ENCODE measurements at regions not wholly inside any gene's neighbourhood (a gene's known extent, or its start where the extent isn't known, plus 50 kb on each side); places are given as distances from the start of the nearest gene placed in this dataset.
"Not testable (repeated sequence)": the region's sequence is repeated elsewhere in the genome, so short reads cannot be mapped to it uniquely, and the experiment has no call there.

GRCh38 chr6:14757418-14757817 is 488.5 kb upstream of the JARID2 start:
- in situ Hi-C loops (cut with HindIII; ENCODE audit: low pct_unique_long_range_greater_than_20kb, low sequenced_read_pairs), result no loop called here
- no peak for DNase-seq (ENCODE audit: low read depth)

DNA sequence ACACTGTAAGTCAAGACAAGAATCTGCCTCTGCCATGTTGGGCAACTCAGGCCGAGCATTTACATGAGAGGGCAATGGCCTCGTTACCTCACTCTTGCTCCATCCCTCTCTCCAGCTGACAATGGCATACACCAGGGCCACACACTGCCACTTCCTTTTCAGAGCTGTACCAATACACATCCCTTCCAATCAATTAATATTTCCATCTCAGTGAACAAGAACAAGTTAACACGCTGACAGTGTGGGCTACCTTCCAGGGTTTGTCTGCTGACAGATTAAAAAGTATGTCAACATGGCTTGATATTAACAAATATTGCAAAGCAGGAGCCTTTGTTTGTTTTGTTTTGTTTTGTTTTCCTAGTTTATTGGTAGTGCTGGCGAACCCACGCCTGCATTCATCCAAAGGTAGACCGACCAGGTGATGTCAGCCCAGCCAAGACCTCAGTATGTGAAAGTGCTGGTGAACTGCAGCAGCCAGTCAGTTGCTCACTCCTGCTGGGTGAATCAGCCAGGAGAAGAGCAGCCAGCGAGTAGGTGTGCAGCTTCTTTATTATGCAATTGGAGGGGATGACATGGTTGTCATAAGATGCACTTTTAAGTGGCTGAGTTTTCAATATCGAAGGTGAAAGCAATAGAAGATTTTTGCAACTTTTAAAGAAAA is 487.3 kb upstream of the JARID2 start:
- DNase-seq (ENCODE audit: low read depth), result no peak
- in situ Hi-C loops (cut with HindIII; ENCODE audit: low pct_unique_long_range_greater_than_20kb, low sequenced_read_pairs), result no loop called here

DNA sequence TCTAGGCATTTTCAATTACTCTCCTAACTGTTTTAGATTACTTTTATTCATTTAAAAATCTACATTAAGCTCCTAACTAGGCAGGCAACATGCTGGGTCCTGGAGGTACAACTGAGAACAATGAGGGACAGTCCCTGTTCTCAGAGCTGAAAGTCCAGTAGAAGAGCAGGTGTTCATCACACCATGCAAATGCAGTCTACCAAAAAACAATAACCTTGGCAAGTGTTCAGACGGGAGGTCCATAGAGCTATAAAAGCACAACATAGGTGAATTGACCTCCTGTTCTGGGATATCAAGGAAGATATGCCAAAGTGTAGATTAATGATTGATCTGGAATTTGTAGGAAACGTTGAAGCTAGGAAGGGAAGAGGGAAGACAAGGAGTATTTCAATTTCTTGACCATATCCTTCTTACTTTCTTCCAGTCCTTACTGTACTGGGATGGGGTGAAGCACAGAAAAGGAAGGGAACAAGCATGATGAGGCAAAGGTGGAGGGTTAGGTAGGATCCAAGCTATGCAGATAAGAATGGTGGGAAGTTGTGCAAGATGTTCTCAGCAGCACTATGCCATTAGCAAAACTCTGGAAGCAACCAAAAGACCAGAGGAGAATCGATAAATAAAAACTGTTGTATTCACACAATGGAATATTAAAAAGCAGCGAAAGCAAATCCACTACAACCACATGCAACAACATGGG is 485.7 kb upstream of the JARID2 start:
- DNase-seq (ENCODE audit: low read depth), result no peak
- in situ Hi-C loops (cut with HindIII; ENCODE audit: low pct_unique_long_range_greater_than_20kb, low sequenced_read_pairs), result no loop called here

DNA sequence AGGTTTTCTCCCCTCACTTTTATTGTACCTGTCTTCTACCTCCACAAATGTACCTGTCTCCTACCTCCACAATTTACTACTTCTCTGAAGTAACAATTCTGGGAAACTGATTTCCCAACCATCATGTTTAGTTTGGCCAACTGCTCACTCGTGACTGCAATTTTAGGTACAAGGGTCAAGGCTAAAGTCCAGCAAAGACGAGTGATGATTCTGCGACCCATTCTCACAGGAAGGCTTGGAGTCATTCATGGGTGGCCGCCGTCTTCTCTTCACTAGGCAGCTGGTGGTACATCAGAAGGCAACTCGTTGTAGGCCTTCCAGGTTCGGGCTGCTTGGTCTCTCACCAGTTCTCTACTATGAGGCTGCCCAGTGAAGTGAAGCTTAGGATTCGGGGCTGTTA is 483.8 kb upstream of the JARID2 start:
- in situ Hi-C loops (cut with HindIII; ENCODE audit: low pct_unique_long_range_greater_than_20kb, low sequenced_read_pairs), result no loop called here
- DNase-seq (ENCODE audit: low read depth), result no peak

GRCh38 chr6:14763139-14763538 is 482.7 kb upstream of the JARID2 start:
- peak; percentile 57 for DNase-seq (ENCODE audit: low read depth)
- in situ Hi-C loops (cut with HindIII; ENCODE audit: low pct_unique_long_range_greater_than_20kb, low sequenced_read_pairs), result no loop called here

GRCh38 chr6:14763616-14764015 is 482.3 kb upstream of the JARID2 start:
- no peak for DNase-seq (ENCODE audit: low read depth)
- in situ Hi-C loops (cut with HindIII; ENCODE audit: low pct_unique_long_range_greater_than_20kb, low sequenced_read_pairs), result no loop called here

DNA sequence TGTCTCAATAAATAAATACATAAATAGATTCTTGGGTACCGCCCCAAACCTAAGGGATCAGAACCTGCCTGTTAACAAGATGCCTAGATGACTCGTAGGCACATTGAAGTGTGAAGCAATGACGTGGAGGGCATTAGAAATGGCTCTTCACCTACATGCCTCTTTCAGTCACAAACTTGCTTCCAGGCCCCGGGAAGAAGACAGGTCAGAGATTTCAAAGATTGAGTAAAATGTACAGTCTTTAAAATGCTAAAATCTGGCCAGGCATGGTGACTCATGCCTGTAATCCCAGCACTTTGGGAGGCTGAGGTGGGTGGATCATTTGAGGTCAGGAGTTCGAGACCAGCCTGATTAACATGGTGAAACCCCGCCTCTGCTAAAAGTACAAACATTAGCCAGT is 480.8 kb upstream of the JARID2 start:
- DNase-seq (ENCODE audit: low read depth), result peak; percentile 76
- in situ Hi-C loops (cut with HindIII; ENCODE audit: low pct_unique_long_range_greater_than_20kb, low sequenced_read_pairs), result no loop called here

DNA sequence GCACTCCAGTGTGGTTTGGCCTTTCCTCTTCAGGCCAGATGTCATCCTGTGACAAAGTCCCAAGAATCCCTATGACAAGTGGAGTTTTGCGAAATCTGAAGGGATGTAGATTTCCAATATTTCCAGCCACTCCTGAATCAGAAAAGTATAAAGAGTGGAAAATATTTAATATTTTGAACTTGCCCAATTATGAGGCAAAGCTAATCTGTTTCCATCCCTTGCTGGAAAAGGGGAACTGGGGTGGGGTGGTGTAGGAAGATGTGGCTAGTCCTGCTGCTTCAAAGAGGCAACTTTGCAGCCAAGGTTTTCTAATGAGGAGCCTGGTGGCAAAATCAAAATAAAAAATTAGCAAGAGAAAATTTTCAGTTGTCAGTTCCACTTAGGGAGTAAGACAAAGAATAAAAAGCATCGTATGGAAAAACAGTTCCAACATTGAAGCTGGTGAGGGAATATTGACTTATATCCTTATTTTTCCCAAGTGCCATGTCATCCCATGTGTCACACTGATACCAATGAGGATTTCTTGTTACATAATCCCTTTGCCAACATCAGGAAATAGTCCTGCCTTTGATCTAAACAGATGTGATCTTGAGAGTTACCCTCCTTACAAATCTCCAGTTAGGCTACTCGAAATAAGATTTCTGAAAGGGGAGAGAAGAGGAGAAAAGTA is 480.0 kb upstream of the JARID2 start:
- in situ Hi-C loops (cut with HindIII; ENCODE audit: low pct_unique_long_range_greater_than_20kb, low sequenced_read_pairs), result no loop called here
- DNase-seq (ENCODE audit: low read depth), result no peak

GRCh38 chr6:14766391-14766994 is 479.4 kb upstream of the JARID2 start:
- in situ Hi-C loops (cut with HindIII; ENCODE audit: low pct_unique_long_range_greater_than_20kb, low sequenced_read_pairs), result no loop called here
- no peak for DNase-seq (ENCODE audit: low read depth)

DNA sequence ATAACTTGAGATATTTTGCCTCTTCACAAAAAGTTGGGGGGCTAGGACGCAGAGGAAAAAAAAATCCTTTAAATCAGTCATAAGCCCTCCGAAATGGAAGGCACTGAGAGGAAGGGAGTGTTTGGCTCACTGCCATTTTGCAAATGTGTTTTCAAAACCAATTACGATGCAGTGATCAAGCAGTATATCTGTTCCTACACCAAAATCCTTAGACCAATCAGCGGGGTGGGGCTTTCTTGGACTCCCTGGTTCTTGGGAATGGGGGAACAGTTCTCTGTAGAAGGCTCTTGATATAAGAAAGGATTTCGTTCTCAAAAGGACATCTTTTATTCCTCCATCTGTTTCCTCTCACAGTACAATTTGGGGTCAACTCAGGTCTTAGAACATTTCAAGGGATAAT is 478.6 kb upstream of the JARID2 start:
- no peak for DNase-seq (ENCODE audit: low read depth)
- in situ Hi-C loops (cut with HindIII; ENCODE audit: low pct_unique_long_range_greater_than_20kb, low sequenced_read_pairs), result no loop called here

DNA sequence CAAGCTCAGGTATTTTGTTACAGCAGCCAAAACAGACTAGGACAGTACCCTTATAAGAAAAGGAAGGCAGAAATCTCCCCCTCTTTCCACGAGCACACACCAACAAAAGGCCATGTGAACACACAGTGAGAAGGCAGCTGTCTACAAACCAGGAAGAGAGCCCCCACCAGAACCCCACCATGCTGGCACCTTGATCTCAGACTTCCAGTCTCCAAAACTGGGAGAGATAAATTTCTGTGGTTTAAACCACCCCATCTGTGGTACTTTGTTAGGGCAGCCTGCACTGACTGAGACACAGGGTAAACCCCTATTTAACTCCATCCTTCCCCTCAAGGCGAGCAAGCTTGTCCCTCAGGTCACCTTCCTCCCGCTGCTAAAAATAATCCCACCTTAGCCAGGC is 475.8 kb upstream of the JARID2 start:
- in situ Hi-C loops (cut with HindIII; ENCODE audit: low pct_unique_long_range_greater_than_20kb, low sequenced_read_pairs), result no loop called here
- DNase-seq (ENCODE audit: low read depth), result no peak

DNA sequence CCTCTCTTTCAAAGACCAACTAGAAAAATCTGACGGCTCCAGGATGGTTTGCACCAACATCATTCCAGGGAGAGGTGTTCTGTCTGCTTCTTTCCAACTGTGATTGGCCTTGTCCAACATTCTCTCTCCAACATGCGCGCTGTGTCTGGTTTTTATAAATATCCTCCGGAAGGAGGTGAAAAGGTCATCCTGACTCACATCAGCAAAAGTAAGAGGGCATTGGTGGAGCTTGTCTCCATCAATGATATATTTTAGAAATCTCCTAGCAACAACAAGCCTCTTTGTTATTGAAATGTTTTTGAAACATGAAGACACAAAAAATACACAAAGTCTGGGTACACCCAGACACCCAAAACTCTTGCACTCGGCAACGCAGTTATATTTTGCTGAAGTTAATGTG is 475.3 kb upstream of the JARID2 start:
- no peak for DNase-seq (ENCODE audit: low read depth)
- in situ Hi-C loops (cut with HindIII; ENCODE audit: low pct_unique_long_range_greater_than_20kb, low sequenced_read_pairs), result no loop called here

GRCh38 chr6:14771016-14771415 is 474.9 kb upstream of the JARID2 start:
- DNase-seq (ENCODE audit: low read depth), result no peak
- in situ Hi-C loops (cut with HindIII; ENCODE audit: low pct_unique_long_range_greater_than_20kb, low sequenced_read_pairs), result no loop called here

DNA sequence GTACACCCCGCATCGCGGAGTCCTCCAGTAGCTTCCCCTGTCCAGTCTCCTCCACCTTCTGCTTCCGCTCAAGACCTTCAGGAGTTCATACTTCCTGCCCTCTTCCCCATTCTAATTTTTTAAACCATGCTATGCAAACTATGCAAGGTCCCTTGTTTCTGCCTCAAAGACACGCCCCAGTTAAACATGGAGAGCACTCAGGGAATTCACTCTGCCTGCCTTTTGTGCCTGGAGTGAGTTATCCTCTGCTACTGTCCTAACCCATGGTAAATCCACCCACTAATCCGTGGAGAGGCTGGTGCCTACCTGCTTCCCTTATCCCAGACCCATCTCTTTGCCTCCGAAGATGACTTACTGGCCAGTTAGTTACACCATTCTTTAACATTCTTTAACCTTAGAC is 473.7 kb upstream of the JARID2 start:
- in situ Hi-C loops (cut with HindIII; ENCODE audit: low pct_unique_long_range_greater_than_20kb, low sequenced_read_pairs), result no loop called here
- no peak for DNase-seq (ENCODE audit: low read depth)

- no peak for DNase-seq (ENCODE audit: low read depth)
- in situ Hi-C loops (cut with HindIII; ENCODE audit: low pct_unique_long_range_greater_than_20kb, low sequenced_read_pairs), result no loop called here
Measured at GRCh38 chr6:14775528-14775927, 470.3 kb upstream of the JARID2 start.

DNA sequence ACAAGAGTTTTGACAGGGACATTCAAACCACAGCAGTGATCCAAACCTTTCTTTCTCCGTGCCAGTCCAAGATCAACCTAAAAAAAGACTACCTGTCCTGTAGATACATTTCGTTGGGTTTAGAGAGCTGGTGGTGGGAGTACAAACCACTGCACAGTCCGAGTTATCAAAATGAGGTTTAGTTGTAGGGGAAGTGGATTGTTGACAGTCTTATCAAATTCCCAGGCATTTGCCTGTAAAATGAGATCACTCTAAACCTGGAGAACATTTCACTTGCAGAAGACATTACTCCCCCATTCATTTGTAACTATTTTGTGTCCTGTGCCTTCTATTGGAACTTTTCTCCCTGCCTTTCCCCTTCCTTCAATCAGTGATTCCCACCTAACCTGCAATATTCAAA is 469.6 kb upstream of the JARID2 start:
- no peak for DNase-seq (ENCODE audit: low read depth)
- in situ Hi-C loops (cut with HindIII; ENCODE audit: low pct_unique_long_range_greater_than_20kb, low sequenced_read_pairs), result no loop called here

DNA sequence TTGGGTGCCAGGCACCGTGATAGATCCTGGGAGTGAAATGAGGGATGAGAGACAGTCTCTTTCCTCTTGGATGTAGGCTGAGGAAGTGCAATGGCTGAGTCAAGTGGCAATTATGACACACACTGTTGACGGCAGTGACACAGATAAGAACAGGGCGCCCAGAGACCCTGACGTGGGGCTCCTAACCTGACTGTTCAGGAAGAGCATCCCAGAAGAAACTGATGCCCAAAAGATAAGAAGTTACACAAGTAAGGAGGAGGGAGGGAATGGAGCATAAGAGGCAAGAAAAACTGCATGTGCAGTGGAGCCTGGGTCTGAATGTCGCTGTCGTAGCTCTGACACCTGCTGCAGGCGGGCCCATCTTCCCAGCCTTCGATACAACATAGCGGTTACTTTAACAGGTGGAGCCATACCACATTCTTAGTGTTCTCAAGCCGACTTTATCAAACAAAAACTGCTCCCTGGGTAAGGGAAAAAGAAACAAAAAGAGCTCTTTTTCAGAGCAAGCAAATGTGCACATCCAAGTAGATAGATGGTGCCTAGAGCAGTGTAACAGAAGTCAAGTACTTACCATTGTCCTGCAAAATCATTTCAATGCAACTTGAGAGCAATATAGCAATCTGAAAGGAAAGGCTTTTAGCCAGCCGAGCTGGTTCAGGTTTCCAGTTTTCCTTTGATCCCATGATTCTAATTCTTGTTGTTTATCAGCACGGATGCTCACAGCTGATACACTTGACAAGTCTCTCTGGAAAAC is 463.9 kb upstream of the JARID2 start:
- DNase-seq (ENCODE audit: low read depth), result no peak
- in situ Hi-C loops (cut with HindIII; ENCODE audit: low pct_unique_long_range_greater_than_20kb, low sequenced_read_pairs), result no loop called here

DNA sequence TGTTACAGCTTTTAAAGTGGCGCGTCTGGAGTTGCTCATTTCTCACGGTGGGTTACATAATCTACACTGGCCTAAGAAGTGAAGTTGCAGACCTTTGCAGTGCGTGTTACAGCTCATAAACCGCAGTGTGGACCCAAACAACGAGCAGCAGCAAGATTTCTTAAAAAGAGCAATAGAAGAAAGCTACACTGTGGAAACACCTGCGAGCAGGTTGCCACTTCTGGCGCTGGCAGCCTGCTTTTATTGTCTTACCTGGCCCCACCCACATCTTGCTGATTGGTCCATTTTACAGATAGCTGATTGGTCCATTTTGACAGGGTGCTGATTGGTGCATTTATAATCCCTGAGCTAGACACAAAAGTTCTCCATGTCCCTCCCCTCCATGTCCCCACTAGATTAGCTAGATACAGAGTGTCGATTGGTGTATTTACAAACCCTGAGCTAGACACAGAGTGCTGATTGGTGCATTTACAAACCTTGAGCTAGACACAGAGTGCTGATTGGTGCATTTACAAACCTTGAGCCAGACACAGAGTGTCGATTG is 462.9 kb upstream of the JARID2 start:
- DNase-seq (ENCODE audit: low read depth); in situ Hi-C loops (cut with HindIII; ENCODE audit: low pct_unique_long_range_greater_than_20kb, low sequenced_read_pairs): not testable (repeated sequence)

Data from Caki2 (cell line).